Liver (tissue), 3 donors: ENCODE measurements at regions not wholly inside any gene's neighbourhood (a gene's known extent, or its start where the extent isn't known, plus 50 kb on each side); places are given as distances from the start of the nearest gene placed in this dataset.

Experiments
- ATF3 ChIP-seq: IDR thresholded peaks from 2 replicates; pipeline ENCODE4 v1.6.1; 2016; ENCODE audit warnings: antibody characterized with exemption
- CTCF ChIP-seq: fragments of 150-350 bp; IDR thresholded peaks from 2 replicates; pipeline ENCODE4 v1.5.1; 2017; ENCODE audit warnings: improper control_type of control experiment, low read depth, low read length; ENCODE audit not compliant: missing input control
- EGR1 ChIP-seq, 2 donors: IDR thresholded peaks; 2 replicates each; pipeline ENCODE4 v1.6.1; 2016 to 2018; ENCODE audit warnings: antibody characterized with exemption in 2 of 2, low read depth in 2 of 2
- HNF4G ChIP-seq: IDR thresholded peaks from 2 replicates; pipeline ENCODE4 v1.6.1; 2016; ENCODE audit warnings: antibody characterized with exemption
- JUND ChIP-seq, 2 donors: IDR thresholded peaks; 2 replicates each; pipeline ENCODE4 v1.6.1; 2016; ENCODE audit warnings: antibody characterized with exemption in 2 of 2
- MAX ChIP-seq: IDR thresholded peaks from 2 replicates; pipeline ENCODE4 v1.6.1; 2016; ENCODE audit warnings: antibody characterized with exemption
- RAD21 ChIP-seq, 2 donors: IDR thresholded peaks; 2 replicates each; pipeline ENCODE4 v1.6.1; 2016; ENCODE audit warnings: antibody characterized with exemption in 2 of 2, mild to moderate bottlenecking in 2 of 2
- REST ChIP-seq: IDR thresholded peaks from 2 replicates; pipeline ENCODE4 v1.6.1; 2016; ENCODE audit warnings: antibody characterized with exemption, mild to moderate bottlenecking
- SP1 ChIP-seq: IDR thresholded peaks from 2 replicates; pipeline ENCODE4 v1.6.1; 2018; ENCODE audit warnings: antibody characterized with exemption, mild to moderate bottlenecking
- TAF1 ChIP-seq: conservative IDR thresholded peaks from 2 replicates; pipeline ENCODE4 v1.6.1; 2016; ENCODE audit warnings: antibody characterized with exemption, mild to moderate bottlenecking
- YY1 ChIP-seq: IDR thresholded peaks from 2 replicates; pipeline ENCODE4 v1.6.1; 2016; ENCODE audit warnings: antibody characterized with exemption, mild to moderate bottlenecking
- donor health status: healthy.
- donor health status: healthy.

- no peak for TF ChIP-seq MAX
- no peak for TF ChIP-seq CTCF
- TF ChIP-seq REST: no peak
- no peak for TF ChIP-seq EGR1 (IDR thresholded peaks at IDR 0.05; ENCODE audit: low read depth in 2 of 2)
- no peak for TF ChIP-seq YY1
- no peak for TF ChIP-seq JUND (IDR thresholded peaks at IDR 0.05)
- TF ChIP-seq TAF1: no peak
- no peak for TF ChIP-seq HNF4G
- no peak for TF ChIP-seq SP1
- TF ChIP-seq RAD21 (IDR thresholded peaks at IDR 0.05): no peak
- TF ChIP-seq ATF3: no peak
These were observed 231.2 kb downstream of the PPP1R2C start for GRCh38 chrX:42546800-42547199.
